AML-193 (cell line): ENCODE measurements at regions not wholly inside any gene's neighbourhood (a gene's known extent, or its start where the extent isn't known, plus 50 kb on each side); places are given as distances from the start of the nearest gene placed in this dataset.
"Not testable (repeated sequence)": the region's sequence is repeated elsewhere in the genome, so short reads cannot be mapped to it uniquely, and the experiment has no call there.

Experiments used
- DNase-seq, 2 experiments: peaks; one replicate each; lab custom pipeline; 2025; lab: John Stamatoyannopoulos, UW

DNA sequence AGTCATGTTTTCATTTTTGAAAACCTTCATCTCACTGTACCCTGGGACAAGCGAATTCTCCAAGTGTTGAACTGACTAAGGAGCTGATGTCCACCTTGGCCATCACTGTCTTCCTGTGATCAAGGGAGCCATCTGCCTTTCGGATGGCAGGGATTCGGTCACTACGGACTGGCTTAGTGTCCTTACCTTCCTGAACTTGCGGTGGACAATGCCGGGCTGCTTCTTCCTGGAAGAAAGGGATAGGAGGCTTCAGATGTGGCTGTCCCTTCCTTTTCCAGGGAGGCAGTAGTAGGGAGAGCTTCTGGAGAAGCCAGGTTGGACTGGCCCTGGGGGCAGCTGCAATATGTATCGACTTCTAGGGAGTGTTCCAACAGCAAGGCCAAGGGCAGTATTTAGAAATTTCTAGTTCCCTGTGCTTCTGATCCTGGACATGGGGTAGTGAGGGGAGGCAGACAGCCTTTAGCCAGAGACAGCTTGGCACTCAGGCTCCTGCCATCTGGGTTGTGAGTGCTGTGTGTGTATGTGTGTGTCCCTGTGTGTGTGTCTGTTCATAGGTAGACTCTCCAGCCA is 114.6 kb downstream of the IER5 start:
- DNase-seq = no peak

DNA sequence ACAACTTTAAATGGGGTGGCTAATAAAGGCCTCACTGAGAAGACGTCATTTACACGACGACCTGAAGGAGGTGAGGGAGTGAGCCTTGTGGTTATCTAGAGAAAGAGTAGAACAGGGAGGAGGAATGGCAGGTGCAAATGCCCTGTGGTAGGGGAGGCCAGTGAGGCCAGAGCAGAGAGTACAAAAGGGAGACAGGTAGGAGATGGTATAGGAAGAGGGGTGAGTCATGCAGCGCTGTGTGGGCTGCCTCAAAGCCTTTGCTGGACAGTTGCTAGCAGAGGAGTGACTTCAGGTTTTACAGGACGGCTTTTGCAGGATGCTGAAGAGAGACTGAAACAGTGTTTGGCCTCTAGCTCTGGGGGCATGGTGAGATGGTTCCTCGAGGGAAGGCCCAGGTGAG is 116.0 kb downstream of the IER5 start:
- DNase-seq = no peak

DNA sequence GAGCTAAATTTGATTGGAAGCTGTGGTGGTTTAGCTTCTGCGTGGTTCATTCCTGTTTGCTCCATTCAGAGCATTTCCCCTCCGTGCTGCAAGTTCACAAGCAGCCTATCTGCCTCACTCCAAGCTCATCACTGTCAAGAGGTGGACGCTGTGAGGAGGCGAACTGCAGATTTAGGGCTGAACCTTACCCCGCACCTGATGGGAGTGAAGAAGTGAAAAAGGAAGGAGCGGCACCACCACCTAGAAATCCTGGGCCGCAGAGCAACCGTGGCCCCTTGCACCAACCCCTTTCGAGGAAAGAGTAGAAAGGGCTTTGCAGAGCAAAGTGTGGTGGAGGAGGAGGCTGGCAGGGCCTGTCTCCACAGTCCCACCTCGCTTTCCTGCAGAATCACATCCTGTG is 117.4 kb downstream of the IER5 start:
- no peak for DNase-seq

DNA sequence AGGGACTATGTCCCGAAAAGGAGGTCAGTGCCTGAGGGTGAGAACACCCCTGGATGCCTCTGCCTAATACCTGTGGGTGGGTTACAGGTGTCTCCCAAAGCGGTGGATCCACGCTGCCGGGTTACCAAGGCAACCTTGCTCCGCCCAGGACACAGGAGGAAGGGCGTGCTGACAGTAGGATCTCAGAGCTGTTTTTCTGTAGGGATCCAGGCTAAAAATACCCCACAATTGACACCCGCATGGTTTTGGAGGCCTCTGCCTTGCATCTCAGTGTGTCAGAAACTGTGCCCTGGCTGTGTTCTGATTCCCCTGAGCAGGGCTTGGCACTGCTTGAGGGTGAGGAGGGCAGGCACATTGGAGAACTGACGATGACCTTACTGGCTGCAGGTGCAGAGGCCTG is 118.0 kb downstream of the IER5 start:
- no peak for DNase-seq

DNA sequence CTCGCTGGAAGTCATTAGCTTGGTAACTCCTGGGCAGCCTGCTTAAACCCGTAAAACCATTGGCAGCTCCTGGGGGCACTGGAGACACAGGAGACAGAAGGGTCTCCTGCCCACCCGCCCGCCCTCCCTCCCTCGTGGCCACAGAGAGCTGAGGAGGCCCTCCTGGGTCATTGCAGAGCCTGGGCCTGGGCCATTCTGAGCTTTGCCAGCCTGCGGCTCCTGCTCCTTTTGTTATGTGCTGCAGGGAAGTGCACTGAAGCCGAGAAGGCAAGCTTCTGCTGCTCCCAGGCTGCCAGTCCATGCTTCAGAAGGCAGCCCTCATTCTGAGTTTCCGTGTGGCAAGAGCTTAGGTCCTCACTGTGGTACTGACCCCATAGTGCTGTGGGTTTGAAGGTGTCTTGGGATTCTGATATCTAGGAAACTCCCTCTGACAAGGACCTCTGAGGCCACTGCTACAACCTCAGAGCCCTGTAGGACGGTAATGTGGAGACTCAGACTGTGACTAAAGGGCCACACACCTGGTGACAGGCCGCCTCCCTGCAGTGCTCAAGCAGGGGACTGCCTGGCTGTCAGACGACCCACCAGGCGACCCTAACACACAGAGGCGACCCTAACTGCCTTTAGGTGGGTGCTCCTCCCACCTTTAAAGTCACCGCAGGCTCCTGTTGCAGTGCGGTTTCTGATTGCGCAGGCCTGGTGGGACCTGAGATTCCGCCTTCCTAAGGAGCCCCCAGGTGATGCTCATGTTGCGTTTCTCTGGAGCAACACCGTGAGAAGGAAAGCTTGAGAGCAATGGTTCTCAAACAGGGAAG is 118.7 kb downstream of the IER5 start:
- no peak for DNase-seq

DNA sequence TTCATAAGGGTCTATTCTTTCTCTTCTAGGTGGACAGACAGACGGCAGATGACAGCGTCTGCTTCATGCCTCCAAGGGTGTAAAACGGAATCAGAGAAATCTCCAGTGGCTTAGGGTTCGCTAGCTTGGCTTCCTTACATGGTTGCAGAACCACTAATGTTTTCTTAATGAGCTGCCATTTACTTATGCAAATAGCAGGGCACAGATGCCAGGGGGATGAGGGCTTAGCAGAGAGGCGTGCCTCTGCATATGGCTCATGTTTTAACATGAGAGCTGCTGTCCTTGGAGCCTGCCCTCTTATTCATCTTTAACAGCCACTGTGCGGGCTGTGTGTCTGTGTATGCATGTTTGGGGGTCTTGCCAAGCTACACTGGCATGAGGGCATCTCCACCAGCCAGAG is 119.6 kb downstream of the IER5 start:
- DNase-seq = no peak

DNA sequence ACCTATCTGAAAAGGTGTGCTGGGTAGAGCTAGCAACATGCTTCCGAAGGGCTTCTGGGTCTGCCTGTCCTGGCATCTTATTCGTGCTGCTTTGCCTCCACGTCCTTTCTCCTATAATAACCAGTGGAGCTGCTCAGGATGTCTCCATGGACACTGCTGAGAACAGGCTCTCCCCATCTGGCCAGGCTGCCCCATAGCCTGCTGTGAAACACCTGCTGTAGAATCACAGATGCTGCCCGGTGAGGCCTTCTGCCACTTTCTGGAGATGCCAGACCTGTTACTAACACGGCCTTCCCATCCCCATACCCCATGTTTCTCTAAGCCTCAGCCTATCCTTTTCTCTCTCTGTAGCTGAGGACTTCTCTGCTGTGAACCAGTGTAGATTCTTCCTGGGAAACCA is 120.5 kb downstream of the IER5 start:
- no peak for DNase-seq

DNA sequence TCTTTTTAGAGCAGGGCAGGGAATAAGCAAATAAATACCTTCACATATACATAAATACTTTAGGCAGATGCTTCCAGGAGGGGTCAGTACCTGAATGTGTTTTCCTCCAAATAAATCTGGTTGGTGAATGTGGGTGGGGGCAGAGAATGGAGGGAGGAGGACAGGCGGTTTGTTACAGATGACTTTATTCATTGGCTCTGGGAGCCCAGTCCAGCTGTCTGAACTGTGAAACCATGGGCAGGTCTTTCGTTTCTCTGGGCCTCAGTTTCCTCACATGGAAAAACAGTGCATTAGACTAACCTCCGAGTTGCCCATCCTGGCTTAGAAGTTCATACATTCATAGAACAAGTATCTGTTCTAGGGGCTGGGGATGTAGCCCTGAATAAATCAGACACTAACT is 124.6 kb downstream of the IER5 start:
- no peak for DNase-seq

DNA sequence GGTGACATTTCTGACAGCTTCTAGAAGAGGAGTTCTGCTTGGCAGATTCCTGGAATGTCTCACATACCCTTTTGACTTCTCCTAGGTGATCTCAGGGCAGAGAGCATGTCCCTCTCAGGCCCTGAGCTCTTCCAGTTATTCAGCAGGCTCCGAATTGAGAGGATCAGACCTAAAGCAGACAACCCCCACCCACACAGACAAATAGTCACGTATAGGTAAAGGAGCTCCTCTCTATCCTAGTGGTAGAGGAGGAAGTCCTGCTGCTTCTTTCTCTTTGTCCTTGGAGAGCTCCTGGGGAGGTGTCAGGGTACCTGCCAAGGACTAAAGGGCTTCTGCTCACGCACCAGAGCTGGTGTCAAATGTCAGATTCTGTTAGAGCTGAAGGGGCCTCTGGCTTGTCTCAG is 128.1 kb downstream of the IER5 start:
- DNase-seq = no peak

DNA sequence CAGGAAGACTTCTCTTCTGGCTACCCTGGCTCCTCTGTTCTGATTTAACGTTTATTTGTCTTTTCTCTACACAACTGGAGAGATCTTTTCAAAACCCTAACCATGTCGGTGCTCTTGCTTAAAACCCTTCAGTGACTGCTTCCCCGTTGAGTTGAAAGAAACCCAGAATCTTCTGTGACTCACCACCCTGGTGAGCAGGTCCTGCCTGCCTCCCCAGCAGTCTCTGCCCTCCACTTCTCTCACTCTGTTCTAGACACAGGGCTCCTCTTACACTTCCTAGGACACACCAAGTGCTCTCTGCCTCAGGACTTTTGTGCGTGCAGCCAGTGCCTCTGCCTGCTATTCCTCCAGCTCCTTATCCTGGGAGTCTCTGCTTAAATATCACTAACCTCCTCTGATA is 131.4 kb downstream of the IER5 start:
- no peak for DNase-seq

DNA sequence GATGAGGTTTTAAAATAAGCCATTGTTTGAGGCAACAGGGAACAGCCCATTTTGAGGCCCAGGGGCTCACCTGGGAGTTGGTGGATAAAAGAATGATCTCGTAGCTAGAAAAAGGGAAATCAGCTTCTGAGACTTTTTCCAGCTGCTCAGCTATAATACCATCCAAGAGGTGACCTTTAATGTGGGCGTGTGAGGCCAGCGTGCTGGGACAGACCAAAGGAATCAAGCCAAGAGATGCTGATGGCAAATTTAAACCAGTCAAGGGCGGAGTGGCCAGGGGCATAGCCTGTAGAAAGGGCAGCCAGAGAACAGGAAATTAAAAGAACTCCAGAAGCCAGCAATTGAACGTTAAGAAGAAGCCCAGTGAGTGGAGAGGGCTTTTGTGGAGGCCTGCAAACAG is 132.6 kb downstream of the IER5 start:
- no peak for DNase-seq

DNA sequence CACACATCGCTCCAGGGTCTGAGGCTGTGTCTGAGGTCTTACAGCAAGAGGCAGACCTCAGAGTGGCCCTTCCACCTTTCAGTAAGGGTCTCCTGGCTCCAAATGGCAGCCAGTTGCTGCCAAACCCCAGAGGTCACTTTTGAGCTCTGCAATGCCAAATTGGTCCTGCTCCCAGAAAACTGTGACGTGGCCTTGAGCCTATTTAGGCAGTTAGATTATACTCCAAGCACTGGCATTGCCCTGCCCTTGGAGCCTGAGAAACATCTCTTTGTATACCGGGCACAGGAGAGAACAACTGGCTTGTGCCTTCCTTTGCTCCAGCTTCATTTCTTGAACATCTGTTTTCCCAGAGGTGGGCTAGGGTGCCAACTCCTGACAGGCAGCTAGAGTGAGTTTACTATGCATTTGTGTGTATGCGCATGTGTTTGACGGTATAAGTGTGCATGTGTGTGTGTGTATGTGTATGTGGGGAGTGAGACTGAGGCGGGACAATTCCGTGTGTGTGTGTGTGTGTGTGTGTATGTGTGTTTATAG is 134.5 kb downstream of the IER5 start:
- DNase-seq = no peak

DNA sequence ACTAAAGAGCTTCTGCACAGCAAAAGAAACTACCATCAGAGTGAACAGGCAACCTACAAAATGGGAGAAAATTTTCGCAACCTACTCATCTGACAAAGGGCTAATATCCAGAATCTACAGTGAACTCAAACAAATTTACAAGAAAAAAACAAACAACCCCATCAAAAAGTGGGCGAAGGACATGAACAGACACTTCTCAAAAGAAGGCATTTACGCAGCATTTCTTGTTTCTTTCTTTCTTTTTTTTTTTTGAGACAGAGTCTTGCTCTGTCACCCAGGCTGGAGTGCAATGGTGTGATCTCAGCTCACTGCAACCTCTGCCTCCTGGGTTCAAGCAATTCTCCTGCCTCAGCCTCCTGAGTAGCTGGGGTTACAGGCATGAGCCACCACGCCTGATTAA is 138.2 kb downstream of the IER5 start:
- DNase-seq = not testable (repeated sequence)

DNA sequence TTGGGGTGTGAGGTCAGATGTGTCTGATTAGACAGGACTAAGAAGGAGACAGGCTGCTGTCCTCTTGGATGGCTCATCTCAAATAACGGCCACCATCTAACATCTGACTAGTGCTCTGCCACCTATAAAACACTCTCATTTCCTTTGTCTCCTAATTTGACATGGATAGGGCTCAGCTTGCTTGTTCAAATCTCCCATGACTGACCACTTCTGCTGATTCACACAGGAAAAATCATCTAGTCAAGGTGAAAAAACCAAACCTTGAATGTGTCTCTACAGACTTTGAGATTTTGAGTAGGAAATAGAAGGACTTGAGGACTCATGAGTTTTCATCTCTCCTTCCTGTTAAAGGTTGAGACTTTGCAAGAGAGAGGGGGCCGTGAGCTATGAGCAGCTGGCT is 150.6 kb downstream of the IER5 start:
- no peak for DNase-seq

DNA sequence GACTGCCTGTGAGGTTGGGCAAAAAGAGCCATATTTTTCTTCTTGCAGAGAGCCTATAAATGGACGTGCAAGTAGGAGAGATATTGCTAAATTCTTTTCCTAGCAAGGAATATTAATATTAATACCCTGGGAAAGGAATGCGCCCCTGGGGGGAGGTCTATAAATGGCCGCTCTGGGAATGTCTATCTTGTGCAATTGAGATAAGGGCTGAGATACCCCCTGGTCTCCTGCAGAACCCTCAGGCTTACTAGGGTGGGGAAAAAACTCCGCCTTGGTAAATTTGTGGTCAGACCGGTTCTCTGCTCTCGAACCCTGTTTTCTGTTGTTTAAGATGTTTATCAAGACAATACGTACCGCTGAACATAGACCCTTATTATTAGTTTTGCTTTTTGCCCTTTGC is 157.8 kb downstream of the IER5 start:
- not testable (repeated sequence) for DNase-seq

DNA sequence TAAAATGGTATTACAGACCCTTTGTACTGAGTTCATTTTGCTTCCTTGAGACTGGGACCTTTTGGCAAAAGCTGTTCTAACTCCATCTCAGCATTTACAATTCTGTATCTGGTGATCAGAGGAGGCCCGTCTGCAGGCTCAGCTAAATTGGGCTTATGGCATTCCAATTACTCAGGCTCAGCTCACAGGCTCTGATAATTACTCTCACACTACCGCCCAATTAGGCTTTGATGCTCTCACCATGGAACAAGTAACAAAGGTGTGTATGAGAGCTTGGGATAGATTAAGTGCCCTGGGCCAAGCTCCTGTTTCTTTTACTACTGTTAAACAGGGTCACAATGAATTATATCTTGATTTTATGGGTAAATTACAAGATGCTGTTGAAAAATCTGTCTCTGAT is 159.9 kb downstream of the IER5 start:
- not testable (repeated sequence) for DNase-seq

DNA sequence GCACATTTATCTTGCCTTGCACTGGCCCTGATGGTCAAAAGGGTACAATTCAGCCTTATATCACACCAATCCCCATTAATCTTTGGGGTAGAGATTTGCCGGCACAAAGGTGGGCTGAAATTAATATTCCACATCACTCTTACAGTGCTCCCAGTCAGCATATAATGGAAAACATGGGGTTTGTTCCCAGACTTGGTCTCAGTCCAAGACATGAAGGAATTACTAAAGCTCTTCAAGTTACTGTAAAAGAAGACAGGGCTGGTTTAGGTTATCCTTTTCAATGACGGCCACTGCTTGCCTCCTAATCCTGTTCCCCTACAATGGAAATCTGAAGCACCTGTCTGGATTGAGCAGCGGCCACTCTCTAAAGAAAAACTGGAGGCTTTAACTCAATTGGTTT is 160.7 kb downstream of the IER5 start:
- DNase-seq = no peak

DNA sequence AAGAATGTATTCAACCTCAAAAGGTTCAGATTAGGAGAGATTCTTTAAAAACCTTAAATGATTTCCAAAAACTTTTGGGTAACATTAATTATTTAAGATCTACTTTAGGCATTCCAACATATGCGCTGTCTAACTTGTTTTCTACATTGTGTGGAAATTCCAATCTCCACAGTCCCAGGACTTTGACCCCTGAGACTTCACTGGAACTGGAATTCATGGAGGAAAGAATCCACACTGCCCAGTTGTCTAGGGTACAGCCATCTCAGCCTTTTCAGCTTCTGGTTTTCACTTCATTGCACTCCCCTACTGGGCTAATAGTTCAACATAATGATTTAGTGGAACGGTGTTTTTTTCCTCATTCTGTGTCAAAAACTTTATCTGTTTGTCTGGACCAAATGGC is 161.5 kb downstream of the IER5 start:
- DNase-seq = no peak

DNA sequence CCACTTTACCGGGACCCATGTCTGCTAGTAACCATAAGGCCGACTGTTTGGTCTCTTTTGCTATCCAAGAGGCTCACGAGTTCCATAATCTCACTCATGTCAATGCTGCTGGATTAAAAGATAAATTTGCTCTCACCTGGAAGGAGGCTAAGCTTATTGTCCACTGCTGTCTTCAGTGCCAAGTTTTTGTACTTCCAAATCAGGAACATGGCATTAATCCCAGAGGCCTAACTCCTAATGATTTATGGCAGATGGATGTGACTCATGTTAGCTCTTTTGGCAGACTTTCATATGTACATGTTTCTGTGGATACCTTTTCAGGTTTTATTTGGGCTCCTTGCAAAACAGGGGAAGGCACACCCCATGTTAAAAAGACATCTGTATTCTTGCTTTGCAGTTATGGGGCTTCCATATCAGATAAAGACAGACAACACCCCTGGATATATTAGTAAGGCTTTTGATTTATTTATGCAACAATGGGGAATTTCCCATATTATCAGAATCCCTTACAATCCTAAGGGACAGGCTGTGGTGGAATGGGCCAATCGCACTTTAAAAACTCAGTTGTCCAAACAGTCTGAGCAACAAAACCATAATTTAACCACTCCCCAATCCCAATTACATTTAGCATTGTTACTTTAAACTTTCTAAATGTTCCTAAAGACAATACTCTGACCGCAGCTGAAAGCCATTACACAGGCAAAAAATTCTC is 162.7 kb downstream of the IER5 start:
- DNase-seq = no peak

DNA sequence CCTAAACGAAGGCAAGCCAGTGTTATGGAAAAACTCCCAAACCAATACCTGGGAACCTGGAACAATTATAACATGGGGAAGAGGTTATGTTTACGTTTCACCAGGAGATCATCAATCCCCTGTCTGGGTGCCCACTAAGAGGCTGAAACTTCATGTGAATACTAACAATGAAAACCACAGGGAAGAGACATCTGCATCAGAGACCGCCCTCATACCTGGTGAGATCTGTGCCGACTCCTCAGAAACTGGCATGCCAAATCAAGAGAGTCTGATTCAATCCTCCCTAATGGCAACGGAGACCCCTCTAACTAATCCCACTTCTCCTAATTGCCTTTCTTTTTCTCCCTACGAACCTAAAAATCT is 163.2 kb downstream of the IER5 start:
- DNase-seq = no peak

DNA sequence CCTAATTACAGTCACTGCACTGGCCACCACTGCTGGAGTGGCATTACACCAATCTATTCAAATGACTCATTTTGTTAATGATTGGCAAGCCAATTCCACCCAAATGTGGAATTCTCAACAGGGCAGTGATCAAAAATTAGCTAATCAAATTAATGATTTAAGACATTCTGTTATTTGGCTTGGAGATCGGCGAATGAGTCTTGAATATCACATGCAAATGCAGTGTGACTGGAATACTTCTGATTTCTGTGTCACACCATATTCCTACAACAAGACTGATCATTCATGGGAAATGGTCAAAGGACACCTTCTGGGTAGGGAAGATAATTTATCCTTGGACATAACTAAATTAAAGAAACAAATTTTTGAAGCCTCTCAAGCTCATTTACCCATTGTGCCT is 165.1 kb downstream of the IER5 start:
- not testable (repeated sequence) for DNase-seq

DNA sequence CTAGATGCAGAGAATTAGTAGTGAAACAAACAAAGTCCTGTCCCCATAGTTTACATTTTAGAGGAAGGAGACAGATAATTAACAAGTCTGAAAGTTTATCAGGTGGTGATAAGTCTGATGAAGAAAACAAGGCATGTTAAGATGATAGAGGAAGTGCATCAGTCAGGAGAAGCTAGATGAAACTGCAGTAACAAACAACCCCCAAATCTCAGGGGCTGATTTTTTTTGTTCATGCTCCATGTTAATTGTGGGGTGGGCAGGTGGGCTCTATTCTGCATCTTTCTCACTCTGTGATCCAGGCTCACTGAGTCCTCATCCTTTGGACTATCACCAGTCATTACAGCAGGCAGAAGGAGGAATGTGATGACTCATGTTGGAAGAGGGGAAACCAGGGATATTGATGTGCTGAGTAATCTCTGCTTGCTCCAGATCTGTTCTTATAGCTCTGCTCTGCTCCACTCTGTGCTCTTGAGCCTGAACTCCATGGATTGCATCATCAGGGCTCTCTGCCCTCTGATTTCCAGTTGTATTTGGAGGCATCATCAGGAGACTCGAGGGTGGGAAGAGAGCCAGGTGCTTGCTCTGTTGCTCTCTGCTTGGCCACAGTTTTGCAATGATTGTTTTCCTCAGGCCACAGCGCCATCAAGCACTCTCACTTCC is 166.9 kb downstream of the IER5 start:
- no peak for DNase-seq

DNA sequence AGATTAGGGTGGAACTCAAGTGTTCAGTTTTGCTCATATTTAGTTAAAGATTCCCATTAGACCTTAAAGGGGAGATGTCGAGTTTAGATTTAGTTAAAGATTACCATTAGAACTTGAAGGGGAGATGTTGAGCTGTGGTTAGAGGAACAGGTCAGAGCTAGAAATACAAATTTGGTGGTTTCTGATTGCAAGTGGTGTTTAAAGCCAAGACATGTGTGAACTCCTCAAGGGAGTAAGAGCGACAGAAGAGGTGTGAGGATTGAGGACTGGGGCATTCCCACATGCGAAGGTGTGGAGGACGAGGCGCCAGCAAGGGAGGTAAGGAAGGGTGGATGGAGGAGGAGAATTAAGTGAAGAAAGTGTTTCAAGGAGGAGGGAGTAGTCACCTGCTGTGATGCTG is 168.6 kb downstream of the IER5 start:
- DNase-seq = no peak
